HG02852 (cell line): ENCODE measurements at regions not wholly inside any gene's neighbourhood (a gene's known extent, or its start where the extent isn't known, plus 50 kb on each side); places are given as distances from the start of the nearest gene placed in this dataset.

Source experiments
- ATAC-seq: cut with Tn5 transposase; IDR thresholded peaks from one replicate; pipeline ENCODE4 v1.9.1; 2021; ENCODE audit warnings: mild to moderate bottlenecking, moderate library complexity; ENCODE audit not compliant: unreplicated experiment

DNA sequence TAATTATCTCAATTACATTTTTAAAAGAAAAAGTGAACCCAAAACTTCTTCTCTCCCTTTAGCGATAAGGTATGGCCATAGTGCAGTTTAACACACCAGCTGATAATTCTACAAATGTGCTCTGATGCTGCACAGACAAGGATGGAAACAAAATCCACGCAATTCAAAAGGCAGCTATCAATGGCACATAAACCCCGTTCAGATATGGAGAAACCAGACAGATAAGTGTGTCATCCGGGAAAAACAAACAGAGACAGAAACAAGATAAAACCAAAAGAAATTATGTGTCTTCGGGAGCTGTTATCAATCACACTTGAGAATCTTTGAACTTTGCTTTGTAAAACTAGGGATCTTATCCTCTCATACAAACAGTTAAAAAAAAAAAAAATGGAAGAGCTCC, 73.6 kb downstream of the SIPA1L2 start:
- ATAC-seq = no peak

DNA sequence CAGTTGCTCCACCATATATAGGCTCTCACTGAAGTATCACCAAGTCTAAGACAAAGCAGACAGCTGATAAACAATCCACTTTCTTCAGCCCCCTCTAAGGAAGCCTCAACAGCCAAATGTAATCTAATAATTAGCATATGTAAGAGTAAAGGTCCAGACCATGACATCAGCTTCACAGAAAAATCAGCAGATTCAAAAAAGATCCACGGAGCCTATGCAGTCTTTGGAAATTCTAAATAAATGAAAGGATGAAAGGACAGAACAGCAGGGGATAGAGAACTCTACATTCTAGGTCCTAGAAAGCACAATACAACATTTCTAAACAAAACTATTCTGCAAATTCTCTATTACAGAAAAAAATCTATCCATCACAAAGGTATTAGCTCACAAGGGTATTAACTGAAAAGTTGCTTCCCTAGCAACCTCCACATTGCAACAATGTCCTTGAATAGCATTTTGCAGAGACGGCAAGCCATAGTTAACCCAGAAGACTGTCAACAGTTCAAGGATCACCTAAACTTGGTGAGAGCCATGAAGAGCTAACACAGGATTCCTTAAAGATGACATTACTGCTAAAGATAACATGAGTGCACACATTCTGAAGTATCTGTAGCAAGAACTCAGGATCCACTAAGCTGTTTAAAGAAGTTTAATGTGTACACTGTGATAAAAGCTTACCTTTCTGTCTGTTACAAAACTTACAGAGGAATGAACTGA, 74.3 kb downstream of the SIPA1L2 start:
- ATAC-seq = no peak

DNA sequence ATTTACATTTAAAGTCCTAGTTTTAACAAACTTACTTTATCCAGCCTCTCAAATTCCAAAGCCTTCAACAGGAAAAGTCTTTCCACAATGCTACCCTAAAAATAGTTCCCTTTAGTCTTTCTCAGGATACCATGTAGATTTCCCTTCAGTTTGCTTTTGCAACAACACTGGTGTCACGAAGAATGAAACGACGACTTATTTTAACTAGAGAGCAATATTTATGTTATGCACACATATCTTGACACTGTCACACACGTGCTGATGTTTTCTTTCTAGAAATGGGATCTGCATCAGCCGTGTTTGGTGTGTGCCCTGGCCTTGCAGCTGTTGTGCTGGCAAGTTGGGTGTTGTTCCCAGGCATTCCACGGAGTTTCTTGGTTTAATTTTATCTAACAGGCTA, 75.5 kb downstream of the SIPA1L2 start:
- ATAC-seq = no peak

DNA sequence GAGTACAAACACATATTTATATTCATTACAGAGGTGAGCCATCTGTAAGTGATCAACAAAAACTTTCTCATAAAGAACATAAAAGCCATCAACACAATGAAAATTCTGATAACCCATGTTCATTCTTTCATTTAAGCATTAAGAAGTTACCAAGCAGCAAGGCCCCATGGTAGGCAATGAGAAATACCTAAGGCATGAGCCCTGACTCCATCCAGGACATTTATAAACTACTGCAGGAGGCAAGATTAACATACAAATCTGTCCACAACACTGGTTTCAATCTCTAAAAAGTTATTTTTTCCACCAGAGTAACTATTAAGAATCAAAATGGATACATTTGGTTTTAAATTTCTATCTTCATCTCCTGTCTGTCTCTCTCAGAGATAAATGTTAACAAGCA, 76.1 kb downstream of the SIPA1L2 start:
- no peak for ATAC-seq

DNA sequence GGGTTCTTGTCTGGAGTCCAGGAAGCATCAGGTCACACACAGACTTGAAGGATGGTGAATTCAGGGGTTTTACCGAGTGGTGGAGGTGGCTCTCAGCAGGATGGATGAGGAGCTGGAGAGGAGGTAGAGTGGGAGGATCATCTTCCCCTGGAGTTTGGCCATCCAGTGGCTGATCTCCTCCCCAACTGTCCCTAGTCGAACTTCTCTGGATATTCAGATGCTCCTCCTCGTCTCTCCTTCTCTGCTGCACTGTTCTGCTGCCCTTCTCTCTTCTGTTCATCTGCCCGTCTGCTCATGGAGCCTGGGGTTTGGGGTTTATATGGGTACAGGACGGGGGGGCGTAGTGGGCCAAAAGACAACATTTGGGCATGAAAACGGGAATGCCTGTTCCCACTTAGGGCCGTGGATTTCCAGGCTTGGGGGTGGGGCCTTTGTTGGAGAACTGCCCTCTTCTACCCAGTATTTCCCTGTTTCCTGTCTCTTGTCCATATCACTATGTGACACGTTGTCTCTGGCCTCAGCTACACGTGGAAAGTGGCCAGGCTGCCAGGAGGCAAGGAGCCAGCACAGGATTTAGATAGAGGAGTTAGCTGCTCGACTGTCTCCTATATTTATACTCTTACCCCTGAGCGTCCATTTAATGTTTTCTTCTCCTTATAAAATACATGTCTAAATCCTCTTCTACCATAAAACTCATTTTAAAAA, 76.7 kb downstream of the SIPA1L2 start:
- no peak for ATAC-seq

DNA sequence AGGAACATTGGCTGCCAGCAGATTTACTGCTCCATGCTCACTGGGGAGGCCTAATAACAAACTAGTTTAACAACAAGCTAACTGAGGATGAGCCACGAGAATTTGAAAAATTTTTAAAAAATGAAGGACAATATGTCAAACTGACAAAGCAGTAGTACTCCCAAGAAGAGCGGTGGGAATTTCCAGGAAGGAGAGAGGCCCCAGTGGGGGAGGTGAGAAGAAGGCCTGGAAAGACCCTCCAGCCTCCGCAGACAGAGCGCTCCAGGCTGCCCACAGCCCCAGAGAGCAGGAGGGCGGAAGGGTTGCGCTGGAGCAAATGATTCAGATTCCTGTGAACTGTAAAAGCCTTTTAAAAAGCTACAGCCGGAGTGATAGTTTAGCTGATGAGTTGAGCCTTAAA, 78.5 kb downstream of the SIPA1L2 start:
- no peak for ATAC-seq

DNA sequence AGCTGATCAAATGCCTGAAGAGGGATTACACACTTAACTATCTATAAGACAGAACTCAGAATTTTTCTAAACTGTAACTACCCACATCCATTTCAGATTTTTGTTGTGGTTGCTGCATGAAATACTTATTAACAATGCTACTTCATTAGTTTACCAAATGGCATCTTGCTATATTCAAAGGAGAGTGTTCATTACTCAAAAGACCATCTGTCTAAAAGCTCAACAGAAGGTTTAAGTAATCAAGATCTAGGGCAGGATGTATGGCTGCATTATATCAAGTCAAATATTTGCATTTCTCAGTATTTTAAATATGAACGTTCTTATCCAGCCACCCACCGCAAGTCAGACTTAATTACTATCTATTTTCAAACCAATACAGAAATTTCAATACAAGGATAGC, 79.9 kb downstream of the SIPA1L2 start:
- no peak for ATAC-seq

DNA sequence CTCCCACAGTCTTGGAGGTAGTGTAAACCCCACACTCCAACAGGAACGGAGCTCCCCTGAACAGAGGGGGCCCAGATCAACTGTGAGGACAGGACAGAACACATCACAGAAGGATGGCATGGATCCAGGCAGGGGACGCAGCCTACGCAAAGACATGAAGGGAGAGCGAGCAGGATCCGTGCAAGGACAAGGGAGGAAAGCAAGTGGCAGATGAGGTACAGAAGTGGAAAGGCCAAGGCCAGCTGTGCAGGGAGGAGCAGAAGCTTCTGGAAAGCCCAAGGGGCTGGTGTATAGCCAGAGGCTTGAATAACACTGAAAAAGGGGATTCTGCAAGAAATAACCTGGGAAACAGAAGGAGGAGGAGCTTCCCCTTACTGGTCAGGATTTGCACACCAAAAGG, 81.2 kb downstream of the SIPA1L2 start:
- no peak for ATAC-seq

DNA sequence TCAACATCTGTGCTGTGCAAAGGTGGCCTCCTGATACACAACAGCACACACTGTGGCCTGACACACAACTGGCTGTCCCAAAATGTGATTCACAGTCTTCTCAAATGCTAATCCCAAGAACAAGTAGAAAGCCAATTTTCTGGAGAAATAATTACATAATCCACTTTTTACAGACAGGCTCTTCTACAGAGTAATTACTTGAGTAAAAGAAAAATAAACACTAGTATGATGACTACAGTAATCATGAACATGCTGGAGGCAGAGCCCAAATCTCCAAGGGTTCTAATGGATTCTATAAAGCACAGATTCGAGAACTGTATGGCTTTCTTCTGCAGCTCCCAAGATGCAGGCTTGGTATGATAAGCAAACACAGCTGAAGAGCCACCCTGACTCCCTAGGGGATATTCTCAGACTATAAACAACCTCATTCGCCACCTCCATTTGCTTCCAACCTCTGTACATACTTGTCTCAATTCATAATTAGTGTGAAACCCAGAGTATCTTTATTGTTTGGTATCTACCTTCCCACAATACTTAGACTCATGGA, 81.9 kb downstream of the SIPA1L2 start:
- no peak for ATAC-seq

DNA sequence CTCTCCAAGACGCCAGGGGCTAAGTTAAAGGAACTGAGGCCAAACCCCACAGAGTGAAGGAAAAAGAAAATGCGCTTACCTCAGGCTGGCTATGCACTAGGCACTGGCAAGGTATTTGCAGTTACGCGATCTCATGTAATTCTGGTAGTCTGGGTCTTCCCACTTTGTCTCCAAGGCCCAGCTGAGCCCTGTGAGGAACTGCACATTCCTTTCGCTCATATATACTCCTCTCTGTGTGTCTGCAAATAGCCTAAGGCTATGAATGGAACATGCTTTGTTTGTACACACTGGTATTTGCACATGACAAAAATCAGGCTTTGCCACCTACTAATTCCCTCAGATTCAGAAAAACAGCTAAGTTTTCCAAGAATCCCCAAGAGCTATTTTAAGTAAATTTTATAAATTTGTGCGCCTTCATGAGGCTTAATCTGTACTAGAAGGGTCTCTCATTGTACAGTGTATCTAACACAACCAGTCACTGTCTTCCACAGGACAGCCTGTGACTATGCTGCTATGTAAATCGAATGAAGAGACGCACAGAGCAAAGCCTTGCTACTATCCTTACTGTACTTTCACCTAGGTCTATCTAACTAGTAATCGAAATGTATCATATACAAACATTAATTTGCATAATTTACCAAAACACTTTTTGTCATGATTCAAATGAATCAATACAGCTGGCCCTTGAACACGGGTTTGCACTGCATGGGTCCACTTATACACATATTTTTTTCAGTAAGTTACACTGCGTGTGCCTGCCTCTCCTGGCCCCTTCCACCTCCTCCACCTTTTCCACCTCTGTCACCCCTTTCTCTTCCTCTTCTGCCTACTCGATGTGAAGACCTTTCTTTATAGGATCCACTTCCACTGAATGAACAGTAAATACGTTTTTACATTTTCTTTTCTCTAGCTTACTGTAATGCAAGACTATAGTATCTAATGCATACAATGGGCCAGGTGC, 87.0 kb downstream of the SIPA1L2 start:
- no peak for ATAC-seq

DNA sequence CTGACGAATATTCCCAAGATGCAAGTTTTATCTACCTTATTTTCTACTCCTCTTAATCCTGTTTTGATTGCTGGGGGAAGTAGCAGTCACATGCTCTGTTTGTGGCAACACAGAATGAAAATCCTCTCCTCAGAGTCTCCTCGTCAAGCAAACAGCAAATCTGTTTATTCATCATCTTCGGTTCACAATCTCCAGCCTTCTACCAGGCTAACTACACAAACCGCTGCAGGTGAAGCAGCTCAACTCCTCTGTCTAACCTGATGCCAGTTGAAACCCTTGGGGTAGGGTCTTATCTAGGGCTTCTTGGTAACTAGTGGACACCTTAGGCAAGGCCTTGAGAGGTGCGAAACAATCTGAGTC, 91.0 kb downstream of the SIPA1L2 start:
- no peak for ATAC-seq

DNA sequence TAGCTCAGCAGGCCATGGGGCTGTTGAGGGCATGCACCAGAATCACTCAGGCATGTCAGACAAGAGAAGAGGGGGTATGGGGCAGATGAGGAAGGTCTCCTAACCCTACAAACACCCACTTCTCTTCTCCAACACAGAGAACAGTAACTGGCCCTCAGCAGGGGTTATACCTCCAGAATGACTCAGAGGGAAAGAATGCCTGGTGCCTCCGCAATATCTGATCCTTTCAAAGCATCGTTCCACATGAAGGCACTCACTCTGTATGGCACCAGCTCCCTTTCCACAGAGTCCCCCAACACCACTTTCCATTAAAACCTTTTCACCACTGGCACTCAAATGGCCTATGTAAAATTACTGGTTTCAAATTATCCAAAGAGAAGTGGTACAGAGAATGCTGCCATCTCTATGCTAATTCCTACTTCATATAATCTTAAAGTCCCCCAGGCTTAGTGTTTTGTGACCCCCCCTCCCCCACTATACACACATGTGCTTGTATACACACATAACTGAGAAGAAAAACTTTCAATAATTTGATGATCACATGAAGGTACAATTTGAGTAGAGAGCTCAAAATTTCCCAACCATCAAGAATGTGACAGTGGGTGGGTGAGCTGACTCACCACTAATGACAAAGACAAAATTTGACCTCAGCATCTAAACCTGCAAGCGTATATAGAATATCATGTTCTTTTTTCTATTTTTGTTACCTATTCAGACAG, 91.5 kb downstream of the SIPA1L2 start:
- no peak for ATAC-seq

DNA sequence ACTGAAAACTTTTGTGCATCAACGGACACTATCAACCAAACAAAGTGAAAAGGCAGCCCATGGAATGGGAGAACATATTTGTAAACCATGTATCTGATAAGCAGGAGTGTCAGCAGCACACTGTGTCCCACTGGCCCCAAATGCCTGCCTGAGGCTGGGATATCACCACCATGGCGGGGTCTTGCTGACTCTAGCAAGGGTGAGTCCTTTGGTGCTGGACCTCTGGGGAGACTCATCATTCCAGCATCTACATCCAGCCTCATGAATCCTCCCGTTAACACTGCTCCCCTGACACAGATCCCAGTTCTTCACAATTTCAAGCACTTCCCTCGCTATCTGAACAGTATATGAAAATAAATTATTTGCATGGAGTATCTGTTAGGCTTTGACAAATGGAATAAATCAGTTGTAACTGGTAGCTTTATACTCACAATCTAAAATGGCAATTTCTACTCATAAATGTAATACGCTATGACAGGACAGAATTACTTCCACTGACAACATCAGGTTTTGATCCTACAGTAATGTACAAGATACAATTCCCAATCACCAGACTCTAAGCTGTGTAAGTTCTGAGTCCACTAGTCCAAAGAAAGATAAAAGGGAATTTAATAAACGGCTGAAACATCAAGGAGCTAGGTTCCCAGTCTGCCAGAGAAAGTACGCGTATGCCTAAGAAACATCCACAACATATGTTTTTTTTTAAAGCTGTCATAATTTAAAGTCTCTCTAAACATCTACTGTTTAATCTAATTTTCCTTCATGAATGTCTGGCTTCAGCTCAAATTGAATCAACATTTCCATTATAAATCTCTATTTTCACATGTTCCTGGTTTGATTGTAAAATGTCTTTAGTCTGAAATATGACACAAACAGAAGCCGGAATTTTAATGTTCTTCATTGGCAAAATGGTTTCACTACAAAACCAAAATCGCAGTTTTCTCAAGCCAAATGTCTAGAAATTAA, 95.1 kb downstream of the SIPA1L2 start:
- ATAC-seq = no peak

DNA sequence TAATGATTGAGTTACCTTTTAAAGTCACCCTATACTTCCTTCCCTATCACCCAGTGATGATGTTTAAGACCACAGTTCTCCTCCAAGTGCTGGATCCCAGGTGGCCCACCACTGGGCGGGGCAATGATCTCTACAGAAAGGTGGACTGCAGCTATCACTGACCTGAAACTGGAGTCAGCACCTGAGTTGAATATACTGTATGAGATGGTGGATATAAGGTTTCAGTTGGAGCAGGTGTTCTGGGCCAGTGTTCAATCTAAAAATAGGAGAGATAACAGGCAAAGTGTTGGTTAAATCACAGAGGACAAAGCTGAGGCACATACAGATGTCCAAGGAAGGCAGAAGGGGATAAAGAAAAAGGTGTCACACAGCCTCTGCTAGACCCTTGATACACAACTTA, 96.6 kb downstream of the SIPA1L2 start:
- no peak for ATAC-seq

DNA sequence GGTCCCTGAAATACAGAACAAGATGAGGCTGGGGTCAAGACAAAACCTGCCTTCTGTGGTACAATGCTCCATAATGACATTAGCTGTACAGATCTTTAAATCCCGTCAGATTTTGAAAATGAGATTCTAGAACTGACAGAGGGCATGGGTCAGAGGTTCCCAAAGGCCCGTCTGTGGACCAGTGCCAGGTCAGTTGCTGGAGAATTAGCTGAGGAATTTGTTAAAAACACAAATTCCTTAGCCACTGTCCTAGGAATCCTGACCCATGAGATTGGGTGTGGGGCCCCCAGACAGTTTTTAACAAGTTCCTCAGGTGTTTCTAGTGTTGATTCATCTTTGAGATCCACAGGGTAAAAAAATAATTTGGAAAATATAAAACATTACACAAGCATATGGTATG, 97.0 kb downstream of the SIPA1L2 start:
- no peak for ATAC-seq

DNA sequence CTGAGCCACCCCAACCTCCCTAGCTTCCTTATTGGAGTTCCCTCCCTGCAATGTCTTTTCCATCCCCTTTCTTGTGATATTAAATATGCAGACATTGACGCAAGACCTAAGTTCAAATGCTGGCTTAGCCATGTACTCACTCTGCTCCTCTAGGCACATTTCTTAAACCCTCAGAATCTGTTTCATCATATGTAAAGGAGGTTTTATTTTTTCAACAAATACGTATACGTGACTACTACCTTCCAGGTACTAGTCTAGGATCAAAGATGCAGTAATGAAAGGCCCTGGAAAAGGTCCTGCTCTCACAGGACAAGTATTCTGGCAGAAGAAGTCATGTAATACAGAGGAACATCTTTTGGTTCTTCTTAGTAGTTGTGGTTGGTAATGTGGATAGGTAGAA, 98.6 kb downstream of the SIPA1L2 start:
- no peak for ATAC-seq

DNA sequence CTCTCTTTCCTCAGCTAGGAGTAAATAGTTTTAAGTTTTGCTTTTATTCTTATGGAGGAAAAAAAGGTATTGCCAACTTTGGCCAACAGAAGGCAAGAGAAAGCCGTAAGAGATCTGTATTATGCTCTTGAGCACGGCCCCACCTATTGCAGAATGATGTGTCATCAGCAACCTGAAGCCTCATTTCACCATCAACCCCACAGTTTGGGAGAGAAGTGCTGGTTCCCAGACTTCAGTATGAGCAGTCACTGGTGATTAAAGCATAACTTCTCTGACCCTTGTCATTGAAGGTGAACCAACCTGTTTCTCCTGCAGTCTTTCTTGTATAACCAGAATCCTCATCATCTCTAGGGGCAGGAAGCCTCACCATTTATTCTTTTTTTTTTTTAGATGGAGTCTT, 100.2 kb downstream of the SIPA1L2 start:
- ATAC-seq = no peak

DNA sequence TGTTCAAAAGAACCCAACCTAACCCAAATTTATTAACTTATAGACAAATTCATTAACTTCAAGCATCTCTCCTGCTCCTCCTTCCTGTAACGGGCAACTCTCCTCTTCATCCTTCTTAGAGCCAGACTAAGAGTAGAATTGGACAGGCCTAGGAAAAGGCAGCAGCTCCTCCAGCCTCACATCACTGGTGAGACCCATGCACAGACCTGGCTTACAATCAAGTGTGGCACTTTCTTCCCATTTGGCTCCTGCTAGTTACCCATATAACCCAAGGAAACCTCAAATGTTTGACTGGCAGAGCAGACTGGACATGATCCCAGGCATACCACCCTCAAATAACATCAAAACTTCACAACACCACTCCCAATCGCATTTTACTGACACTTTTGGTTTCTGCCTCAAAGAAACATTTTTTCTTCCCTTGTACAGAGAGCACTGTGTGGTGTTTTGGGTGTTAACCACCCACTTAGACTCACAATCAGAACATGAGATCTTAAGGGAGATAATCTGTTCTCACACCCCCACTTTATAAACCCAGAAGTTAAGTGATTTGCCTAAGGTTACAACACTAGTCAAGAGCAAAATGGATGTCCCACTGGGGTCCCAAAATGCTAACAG, 101.4 kb downstream of the SIPA1L2 start:
- no peak for ATAC-seq

DNA sequence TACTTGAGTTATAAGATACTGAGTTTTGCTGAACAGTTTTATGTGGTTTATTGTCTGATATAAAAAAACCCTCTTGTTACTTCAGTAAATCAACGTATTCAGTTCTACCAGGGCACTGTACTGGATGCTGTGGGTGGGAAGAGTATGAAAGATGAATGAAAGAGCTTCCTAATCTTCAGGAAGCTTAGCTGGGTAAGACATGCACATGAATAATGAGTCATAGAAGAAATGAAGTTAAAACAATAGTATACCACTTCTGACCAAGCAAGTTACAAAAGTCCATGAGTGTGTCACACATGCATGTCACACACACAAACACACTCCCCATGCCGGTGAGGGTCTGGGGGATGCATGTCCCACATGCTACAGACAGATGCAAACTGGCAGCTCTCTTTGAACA, 105.9 kb downstream of the SIPA1L2 start:
- no peak for ATAC-seq
